ENCODE measurements at regions not wholly inside any gene's neighbourhood (a gene's known extent, or its start where the extent isn't known, plus 50 kb on each side); places are given as distances from the start of the nearest gene placed in this dataset.

DNA sequence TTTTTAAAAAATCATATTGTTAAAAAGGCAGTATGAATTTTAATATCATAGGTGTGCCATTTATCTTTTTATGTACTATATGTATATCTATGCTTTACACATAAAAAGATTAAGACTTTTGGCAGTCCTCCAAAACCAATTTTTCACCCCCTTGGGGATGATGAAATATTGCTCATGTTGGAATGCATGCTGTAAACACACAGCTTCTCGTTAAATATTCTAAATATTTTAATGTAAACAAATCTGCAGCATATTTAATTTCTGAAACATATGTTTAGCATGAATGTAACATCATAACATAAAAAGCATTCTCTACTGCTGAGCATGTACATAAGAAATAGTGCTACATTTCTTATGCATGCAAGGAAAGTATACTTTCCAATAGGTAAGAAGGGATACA, 484.3 kb upstream of the LRATD1 start:
- ChIA-PET POLR2A (no interaction called here), CTCF (no interaction called here)
- TF ChIP-seq EZH2 (IDR thresholded peaks at IDR 0.05; ENCODE audit: borderline replicate concordance, insufficient read depth, low read depth, low read length, poor library complexity, severe bottlenecking): no peak
- TF ChIP-seq, protein P1, sequence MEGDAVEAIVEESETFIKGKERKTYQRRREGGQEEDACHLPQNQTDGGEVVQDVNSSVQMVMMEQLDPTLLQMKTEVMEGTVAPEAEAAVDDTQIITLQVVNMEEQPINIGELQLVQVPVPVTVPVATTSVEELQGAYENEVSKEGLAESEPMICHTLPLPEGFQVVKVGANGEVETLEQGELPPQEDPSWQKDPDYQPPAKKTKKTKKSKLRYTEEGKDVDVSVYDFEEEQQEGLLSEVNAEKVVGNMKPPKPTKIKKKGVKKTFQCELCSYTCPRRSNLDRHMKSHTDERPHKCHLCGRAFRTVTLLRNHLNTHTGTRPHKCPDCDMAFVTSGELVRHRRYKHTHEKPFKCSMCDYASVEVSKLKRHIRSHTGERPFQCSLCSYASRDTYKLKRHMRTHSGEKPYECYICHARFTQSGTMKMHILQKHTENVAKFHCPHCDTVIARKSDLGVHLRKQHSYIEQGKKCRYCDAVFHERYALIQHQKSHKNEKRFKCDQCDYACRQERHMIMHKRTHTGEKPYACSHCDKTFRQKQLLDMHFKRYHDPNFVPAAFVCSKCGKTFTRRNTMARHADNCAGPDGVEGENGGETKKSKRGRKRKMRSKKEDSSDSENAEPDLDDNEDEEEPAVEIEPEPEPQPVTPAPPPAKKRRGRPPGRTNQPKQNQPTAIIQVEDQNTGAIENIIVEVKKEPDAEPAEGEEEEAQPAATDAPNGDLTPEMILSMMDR (IDR thresholded peaks at IDR 0.05): no peak
- Histone ChIP-seq H3K4me1 (ENCODE audit: control insufficient read depth in 2 of 2, insufficient read depth in 2 of 2, low read length in 2 of 2) (no peaks in the 10 kb centered on the region), H3K79me2 (ENCODE audit: control insufficient read depth, insufficient read depth, low read length) (no peaks in the 10 kb centered on the region), H4K20me1 (ENCODE audit: control insufficient read depth, insufficient read depth, low read length, poor library complexity, severe bottlenecking) (no peaks in the 10 kb centered on the region), H2AFZ (ENCODE audit: insufficient read depth, low read depth, low read length, poor library complexity, severe bottlenecking) (no peak overlapping the region), H3K4me2 (replicated peaks; ENCODE audit: low read depth, low read length, poor library complexity, severe bottlenecking) (no peak overlapping the region), H3K27ac (ENCODE audit: low read length in 2 of 2) (no peak overlapping the region), H3K9ac (ENCODE audit: low read length) (no peak overlapping the region), H3K36me3 (replicated peaks in 1 of 2; ENCODE audit: control extremely low read depth in 1 of 2, control insufficient read depth in 1 of 2, extremely low read depth in 1 of 2, insufficient read depth in 2 of 2, low read length in 1 of 2) (no peaks in the 10 kb centered on the region), H3K4me3 (ENCODE audit: control extremely low read depth in 1 of 5, extremely low read depth in 1 of 5, insufficient read depth in 1 of 5, low read depth in 2 of 5, low read length in 4 of 5) (no peak overlapping the region), H3K9me3 (ENCODE audit: control extremely low read depth in 1 of 3, control insufficient read depth in 2 of 3, insufficient read depth in 1 of 3, low read length in 2 of 3) (peaks cover 0 to 3% (median 0%) of the 10 kb centered on the region in 3 donors), H3K27me3 (replicated peaks in 1 of 4; ENCODE audit: control extremely low read depth in 1 of 4, control insufficient read depth in 3 of 4, insufficient read depth in 4 of 4, low read length in 3 of 4) (no peaks in the 10 kb centered on the region)
- no peak overlapping the region for H3K27ac Mint-ChIP-seq
- peaks cover 5% of the 10 kb centered on the region for H3K4me1 Mint-ChIP-seq
- intact Hi-C loops (cut with micrococcal nuclease): no loop called here
- DNase-seq (no peak), ATAC-seq (ENCODE audit: low read depth) (no peak)
- no CpG with 5 or more reads among the region's 1 CpG for WGBS (ENCODE audit: insufficient coverage)
- H3K27me3 Mint-ChIP-seq: no peaks in the 10 kb centered on the region
- no peak overlapping the region for H3K4me3 Mint-ChIP-seq
- peaks cover 4% of the 10 kb centered on the region for H3K9me3 Mint-ChIP-seq (ENCODE audit: insufficient read depth)

DNA sequence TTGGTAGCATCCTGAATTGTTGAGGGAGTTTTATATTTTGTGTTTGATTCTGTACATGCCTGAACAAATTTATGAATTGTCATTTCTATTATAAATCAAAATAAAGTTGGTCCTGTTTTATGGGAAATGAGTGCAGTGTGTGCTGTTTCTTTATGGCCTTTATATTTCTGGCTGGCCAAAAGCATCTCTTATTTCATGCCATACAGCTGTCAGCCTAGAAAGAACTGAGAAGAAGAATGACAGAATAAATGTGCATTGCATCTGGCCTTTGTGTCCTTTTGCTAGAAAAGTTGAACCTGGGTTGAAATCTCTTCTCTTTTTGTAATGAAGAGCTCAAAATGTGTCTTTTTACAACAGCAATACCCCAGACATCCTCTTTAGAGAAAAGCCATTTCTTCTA, 474.7 kb upstream of the LRATD1 start:
- Histone ChIP-seq H3K4me1 (ENCODE audit: control insufficient read depth in 2 of 2, insufficient read depth in 2 of 2, low read length in 2 of 2) (no peaks in the 10 kb centered on the region), H3K36me3 (replicated peaks in 1 of 2; ENCODE audit: control extremely low read depth in 1 of 2, control insufficient read depth in 1 of 2, extremely low read depth in 1 of 2, insufficient read depth in 2 of 2, low read length in 1 of 2) (no peaks in the 10 kb centered on the region), H2AFZ (ENCODE audit: insufficient read depth, low read depth, low read length, poor library complexity, severe bottlenecking) (no peak overlapping the region), H3K4me3 (ENCODE audit: control extremely low read depth in 1 of 5, extremely low read depth in 1 of 5, insufficient read depth in 1 of 5, low read depth in 2 of 5, low read length in 4 of 5) (no peak overlapping the region), H3K27me3 (replicated peaks in 1 of 4; ENCODE audit: control extremely low read depth in 1 of 4, control insufficient read depth in 3 of 4, insufficient read depth in 4 of 4, low read length in 3 of 4) (no peaks in the 10 kb centered on the region), H3K9me3 (ENCODE audit: control extremely low read depth in 1 of 3, control insufficient read depth in 2 of 3, insufficient read depth in 1 of 3, low read length in 2 of 3) (no peaks in the 10 kb centered on the region), H3K4me2 (replicated peaks; ENCODE audit: low read depth, low read length, poor library complexity, severe bottlenecking) (no peak overlapping the region), H3K9ac (ENCODE audit: low read length) (no peak overlapping the region), H4K20me1 (ENCODE audit: control insufficient read depth, insufficient read depth, low read length, poor library complexity, severe bottlenecking) (no peaks in the 10 kb centered on the region), H3K79me2 (ENCODE audit: control insufficient read depth, insufficient read depth, low read length) (no peaks in the 10 kb centered on the region), H3K27ac (ENCODE audit: low read length in 2 of 2) (no peak overlapping the region)
- POLR2A ChIA-PET: no interaction called here
- Mint-ChIP-seq H3K4me1 (no peaks in the 10 kb centered on the region), H3K27ac (no peak overlapping the region), H3K9me3 (ENCODE audit: insufficient read depth) (no peaks in the 10 kb centered on the region), H3K27me3 (no peaks in the 10 kb centered on the region), H3K4me3 (no peak overlapping the region)
- CTCF ChIA-PET: no interaction called here
- TF ChIP-seq, protein P1 (IDR thresholded peaks at IDR 0.05): no peak
- no peak for TF ChIP-seq EZH2 (IDR thresholded peaks at IDR 0.05; ENCODE audit: borderline replicate concordance, insufficient read depth, low read depth, low read length, poor library complexity, severe bottlenecking)
- intact Hi-C loops (cut with micrococcal nuclease): no loop called here
- DNase-seq: no peak
- no peak for ATAC-seq (ENCODE audit: low read depth)

All from B cell (primary cell).